Heart left ventricle (tissue), 16 donors: ENCODE measurements at regions not wholly inside any gene's neighbourhood (a gene's known extent, or its start where the extent isn't known, plus 50 kb on each side); places are given as distances from the start of the nearest gene placed in this dataset.
A peak's percentile ranks its signal among the peaks of the same experiment; 100 is the strongest.

Source experiments
- ATAC-seq, 4 donors: fragments of 200-7000 bp; cut with Tn5 transposase; one replicate each; pipeline ENCODE4 v1.9.1; 2020 to 2022; ENCODE audit warnings: moderate library complexity in 4 of 4, mild to moderate bottlenecking in 3 of 4, moderate number of reproducible peaks in 1 of 4
- DNase-seq, 5 donors: peaks; one replicate each; pipeline ENCODE4 v3.0.0-alpha.2; 2020
- H3K27ac ChIP-seq, 12 donors: fragments of 200-600 bp; sonication (generic) in 4 of 12; one replicate each; pipeline versions ENCODE4 v1.5.0 to v1.8.0; 2016 to 2022; ENCODE audit warnings: mild to moderate bottlenecking in 2 of 12
- H3K27me3 ChIP-seq, 9 donors: fragments of 200-600 bp; sonication (generic) in 2 of 9; one replicate each; pipeline versions ENCODE4 v1.5.1 to v1.8.0; 2016 to 2022; ENCODE audit warnings: mild to moderate bottlenecking in 3 of 9
- H3K36me3 ChIP-seq, 9 donors: fragments of 200-600 bp; sonication (generic) in 2 of 9; one replicate each; pipeline versions ENCODE4 v1.5.0 to v1.8.0; 2018 to 2022; ENCODE audit warnings: mild to moderate bottlenecking in 2 of 9
- H3K4me1 ChIP-seq, 12 donors: fragments of 200-600 bp; sonication (generic) in 4 of 12; one replicate each; pipeline versions ENCODE4 v1.5.0 to v1.8.0; 2016 to 2022; ENCODE audit warnings: mild to moderate bottlenecking in 3 of 12
- H3K4me3 ChIP-seq, 12 donors: fragments of 200-600 bp; sonication (generic) in 4 of 12; one replicate each; pipeline versions ENCODE4 v1.5.0 to v1.8.0; 2017 to 2022; ENCODE audit warnings: mild to moderate bottlenecking in 9 of 12, moderate library complexity in 4 of 12
- H3K9me3 ChIP-seq, 12 donors: fragments of 200-600 bp; sonication (generic) in 4 of 12; one replicate each; pipeline versions ENCODE4 v1.5.0 to v1.8.0; 2016 to 2022; ENCODE audit warnings: mild to moderate bottlenecking in 1 of 12
- CTCF ChIP-seq, 12 donors: fragments of 200-600 bp; sonication (generic) in 4 of 12; IDR thresholded peaks; one replicate each; pipeline versions ENCODE4 v1.5.0 to v1.8.0; 2018 to 2022; ENCODE audit warnings: antibody characterized with exemption in 12 of 12, mild to moderate bottlenecking in 5 of 12
- POLR2A ChIP-seq, 2 donors: fragments of 450-650 bp; IDR thresholded peaks; one replicate each; pipeline ENCODE4 v1.6.1; 2017; ENCODE audit warnings: antibody characterized with exemption in 2 of 2, mild to moderate bottlenecking in 2 of 2, moderate library complexity in 2 of 2
- WGBS, 4 donors: extraction: QIAGEN DNeasy Blood & Tissue Kit in 2 of 4; methylation state at CpG; one replicate each; pipeline versions ENCODE4 v1.1.5 to v1.1.7; 2013 to 2018; 5-methylcytosine and 5-hydroxymethylcytosine counted together
- intact Hi-C, 10 donors: fragments of 100-400 bp; cut with DNase I; formaldehyde crosslinking; loops; one replicate each; pipeline versions ENCODE4 v1.11.1 to v1.14.2; 2022
- donor health status: ischemic (EF 13 %, LVEDD 7.1; RV severe dilation, severe dysfunction).
- donor health status: healthy with polysubstance abuse.
- donor health status: DM: no; HTN: yes; CAD: no.
- donor health status: DM: no; HTN: no; CAD: no.
- donor health status: ischemic (EF 25% LVEDD 6.9; RV normal size, moderate dysfunction).
- donor health status: ischemic (EF 25% LVEDD 5.7; RV mildly dilated, moderate dysfunction).
- donor health status: healthy.
- donor health status: DM: yes; HTN: yes; CAD: no.
- donor health status: ischemic (EF 35%, LVEDD 5.7; RV mildly dilated, moderate dysfunction).
- donor health status: nonischemic (EF 11% LVEDD 7.7; RV severe dilation, severe dysfunction).
- donor health status: DM: yes; HTN: yes; CAD: no.
- donor health status: PGD.
- donor health status: ischemic (EF 29% LVEDD 5.4; RV normal size, mild dysfunction).
- donor health status: nonischemic (EF 23%, LVEDD 6.1; RV moderate dilation, normal function).

- Histone ChIP-seq H3K36me3 (no peaks in the 10 kb centered on the region), H3K4me3 (no peak overlapping the region), H3K9me3 (peaks cover 0 to 9% (median 0%) of the 10 kb centered on the region in 12 donors), H3K27me3 (no peaks in the 10 kb centered on the region), H3K27ac (no peak overlapping the region), H3K4me1 (peaks cover 0 to under 1% (median 0%) of the 10 kb centered on the region in 12 donors)
- peak in 3 of 4 donors; percentile 71 to 82 (median 78) for ATAC-seq
- WGBS, 4 donors = 43 to 52% (median 45%) methylated on average over 9 of the region's 9 CpGs
- intact Hi-C loops = loop anchor here in 1 of 10 donors (10.0 kb wide), 1 partner anchor 1703 kb away; no protein-coding TSS in a partner anchor
- peak; percentile 23 to 64 (median 35) for DNase-seq
- TF ChIP-seq CTCF (IDR thresholded peaks at IDR 0.05) (peak; percentile 36 to 68 (median 52)), POLR2A (IDR thresholded peaks at IDR 0.05) (no peak)
Observed at GRCh38 chr16:55257966-55258613, 65.9 kb upstream of the IRX6 start.

DNA sequence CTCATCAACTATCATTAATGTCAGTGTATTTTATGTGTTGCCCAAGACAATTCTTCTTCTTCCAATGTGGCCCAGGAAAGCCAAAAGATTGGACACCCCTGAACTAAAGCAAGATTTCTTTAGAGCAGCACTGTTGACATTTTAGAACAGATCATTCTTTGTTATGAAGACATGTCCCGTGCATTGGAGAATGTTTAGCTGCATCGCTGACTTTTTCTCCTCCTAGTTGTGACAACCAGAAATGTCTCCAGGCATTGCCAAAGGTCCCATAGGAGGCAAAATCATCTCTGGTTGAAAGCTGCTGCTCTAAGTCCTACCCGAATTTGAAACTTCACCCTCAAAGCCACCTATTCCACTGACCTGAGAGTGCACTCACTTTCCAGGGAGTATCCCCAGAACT is 62.7 kb upstream of the IRX6 start:
- no peak overlapping the region for H3K27ac ChIP-seq
- H3K27me3 ChIP-seq = no peaks in the 10 kb centered on the region
- H3K4me3 ChIP-seq = no peak overlapping the region
- intact Hi-C loops = no loop called here
- DNase-seq (no peak), ATAC-seq (no peak)
- peaks cover 0 to 12% (median 0%) of the 10 kb centered on the region in 12 donors for H3K4me1 ChIP-seq
- H3K9me3 ChIP-seq = peaks cover 0 to 8% (median 0%) of the 10 kb centered on the region in 12 donors
- no peaks in the 10 kb centered on the region for H3K36me3 ChIP-seq
- WGBS, 4 donors = 78 to 90% (median 83%) methylated on average over 3 of the region's 3 CpGs
- TF ChIP-seq POLR2A (IDR thresholded peaks at IDR 0.05) (no peak), CTCF (IDR thresholded peaks at IDR 0.05) (no peak)

DNA sequence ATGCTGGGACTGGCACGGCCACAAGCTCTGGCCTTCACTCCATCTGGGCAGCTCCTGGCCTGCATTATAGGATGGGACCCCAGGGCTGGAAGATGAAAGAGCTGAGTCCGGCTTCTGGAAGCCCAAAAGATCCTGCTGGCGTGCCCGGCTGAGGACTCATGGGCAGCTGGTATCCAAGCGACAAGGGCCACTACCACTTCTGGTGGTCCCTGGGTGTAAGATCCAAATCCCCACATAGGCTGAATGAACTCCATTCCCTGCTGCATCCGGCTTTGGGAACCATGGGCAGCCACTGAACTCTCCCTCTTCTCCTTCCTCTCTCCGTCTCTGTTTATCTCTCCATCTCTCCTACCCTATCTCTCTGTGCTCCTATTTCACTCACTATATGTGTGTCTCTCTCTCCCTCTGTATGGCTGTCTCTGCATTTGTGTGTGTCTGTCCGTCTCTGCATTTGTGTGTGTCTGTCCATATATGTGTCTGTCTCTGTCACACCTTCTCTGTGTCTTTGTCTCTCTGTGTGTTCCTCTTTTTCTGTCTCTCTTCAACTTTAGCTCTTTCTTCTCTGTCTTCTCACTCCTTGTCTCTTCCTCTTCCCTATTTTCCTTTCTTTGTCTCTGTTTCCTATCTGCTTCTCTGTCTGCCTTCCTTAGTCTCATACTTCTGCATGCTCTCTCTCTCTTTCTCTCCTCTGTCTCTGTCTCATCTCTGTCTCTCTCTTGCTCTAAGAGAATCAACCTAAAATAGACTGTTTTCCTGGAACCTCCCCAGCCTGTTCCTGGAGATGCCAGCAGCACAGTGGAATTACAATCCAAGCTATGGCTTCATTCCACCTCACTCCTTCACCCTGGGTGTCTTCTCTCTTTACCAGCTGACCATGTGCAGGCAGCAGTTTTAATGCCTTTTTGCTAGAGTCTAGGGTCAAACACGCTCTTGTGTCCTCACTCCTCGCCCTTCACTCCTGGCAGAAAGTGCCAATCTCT is 60.4 kb upstream of the IRX6 start:
- intact Hi-C loops = no loop called here

More for the DNA sequence above, 60.4 kb upstream of the IRX6 start:
- peak in 1 of 5 donors; percentile 52 for DNase-seq
- no peaks in the 10 kb centered on the region for H3K36me3 ChIP-seq
- H3K27me3 ChIP-seq = no peaks in the 10 kb centered on the region
- ATAC-seq = peak; percentile 76 to 93 (median 88)
- no peak for TF ChIP-seq POLR2A (IDR thresholded peaks at IDR 0.05)
- no peak for TF ChIP-seq CTCF (IDR thresholded peaks at IDR 0.05)
- peaks cover 0 to 12% (median 0%) of the 10 kb centered on the region in 12 donors for H3K4me1 ChIP-seq
- no peak overlapping the region for H3K4me3 ChIP-seq
- 70 to 77% (median 76%) methylated on average over 10 of the region's 10 CpGs for WGBS, 4 donors
- peaks cover 0 to 9% (median 0%) of the 10 kb centered on the region in 12 donors for H3K9me3 ChIP-seq
- peak overlapping the region in 4 of 12 donors; percentile 43 to 75 (median 64) for H3K27ac ChIP-seq
